ENCODE measurements at regions not wholly inside any gene's neighbourhood (a gene's known extent, or its start where the extent isn't known, plus 50 kb on each side); places are given as distances from the start of the nearest gene placed in this dataset.

- TF ChIP-seq POLR2A (IDR thresholded peaks at IDR 0.05), result no peak
- no peak for TF ChIP-seq CTCF (IDR thresholded peaks at IDR 0.05)
These were observed 151.2 kb upstream of the PTPN1 start for GRCh38 chr20:50358971-50359370.

Measured in lower leg skin (tissue), 3 donors.